RWPE1 (cell line): ENCODE measurements at regions not wholly inside any gene's neighbourhood (a gene's known extent, or its start where the extent isn't known, plus 50 kb on each side); places are given as distances from the start of the nearest gene placed in this dataset.

Source experiments
- CTCF ChIA-PET: fragments of 350-600 bp; sonication (Branson Sonifier 250); formaldehyde crosslinking; extraction: SDS; loops from one replicate; lab custom pipeline; 2021; lab: Yijun Ruan, JAX
- POLR2A ChIA-PET: fragments of 400-600 bp; formaldehyde crosslinking; extraction: SDS; loops from one replicate; lab custom pipeline; 2020; ENCODE audit warnings: antibody characterized with exemption; ENCODE audit not compliant: low non-redundant PET; lab: Yijun Ruan, JAX
- DNase-seq: peaks from one replicate; pipeline ENCODE4 v3.0.0; 2012; ENCODE audit warnings: low spot score
- H3K27ac ChIP-seq: fragments of 450-650 bp; 2 replicates; pipeline ENCODE4 v1.5.1; 2017
- TF ChIP-seq, protein P1 (sequence below): fragments of 450-650 bp; conservative IDR thresholded peaks from 2 replicates; pipeline ENCODE4 v1.5.1; 2017; ENCODE audit warnings: low read depth, mild to moderate bottlenecking

DNA sequence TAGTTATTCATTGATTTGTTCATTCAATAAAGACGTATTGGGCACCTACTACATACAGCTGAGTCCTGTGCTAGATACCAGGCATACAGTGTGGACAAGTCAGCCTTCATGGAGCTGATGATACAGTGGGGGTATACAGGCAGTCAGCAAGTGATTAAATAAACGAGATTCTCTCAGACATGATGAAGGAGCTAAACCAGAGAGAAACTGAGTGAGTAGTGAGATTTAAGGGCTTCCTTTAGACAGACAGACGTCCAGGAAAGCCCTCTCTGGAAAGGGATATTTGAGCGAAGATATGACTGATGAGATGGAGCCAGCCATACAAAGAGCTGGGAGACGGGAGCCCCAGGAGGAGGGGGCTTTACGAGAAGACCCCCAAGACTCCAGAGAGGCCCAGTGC, 122.6 kb upstream of the MYCN start:
- TF ChIP-seq, protein P1, sequence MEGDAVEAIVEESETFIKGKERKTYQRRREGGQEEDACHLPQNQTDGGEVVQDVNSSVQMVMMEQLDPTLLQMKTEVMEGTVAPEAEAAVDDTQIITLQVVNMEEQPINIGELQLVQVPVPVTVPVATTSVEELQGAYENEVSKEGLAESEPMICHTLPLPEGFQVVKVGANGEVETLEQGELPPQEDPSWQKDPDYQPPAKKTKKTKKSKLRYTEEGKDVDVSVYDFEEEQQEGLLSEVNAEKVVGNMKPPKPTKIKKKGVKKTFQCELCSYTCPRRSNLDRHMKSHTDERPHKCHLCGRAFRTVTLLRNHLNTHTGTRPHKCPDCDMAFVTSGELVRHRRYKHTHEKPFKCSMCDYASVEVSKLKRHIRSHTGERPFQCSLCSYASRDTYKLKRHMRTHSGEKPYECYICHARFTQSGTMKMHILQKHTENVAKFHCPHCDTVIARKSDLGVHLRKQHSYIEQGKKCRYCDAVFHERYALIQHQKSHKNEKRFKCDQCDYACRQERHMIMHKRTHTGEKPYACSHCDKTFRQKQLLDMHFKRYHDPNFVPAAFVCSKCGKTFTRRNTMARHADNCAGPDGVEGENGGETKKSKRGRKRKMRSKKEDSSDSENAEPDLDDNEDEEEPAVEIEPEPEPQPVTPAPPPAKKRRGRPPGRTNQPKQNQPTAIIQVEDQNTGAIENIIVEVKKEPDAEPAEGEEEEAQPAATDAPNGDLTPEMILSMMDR = no peak
- CTCF ChIA-PET = no interaction called here
- no peak overlapping the region for H3K27ac ChIP-seq
- POLR2A ChIA-PET = no interaction called here
- DNase-seq = no peak

DNA sequence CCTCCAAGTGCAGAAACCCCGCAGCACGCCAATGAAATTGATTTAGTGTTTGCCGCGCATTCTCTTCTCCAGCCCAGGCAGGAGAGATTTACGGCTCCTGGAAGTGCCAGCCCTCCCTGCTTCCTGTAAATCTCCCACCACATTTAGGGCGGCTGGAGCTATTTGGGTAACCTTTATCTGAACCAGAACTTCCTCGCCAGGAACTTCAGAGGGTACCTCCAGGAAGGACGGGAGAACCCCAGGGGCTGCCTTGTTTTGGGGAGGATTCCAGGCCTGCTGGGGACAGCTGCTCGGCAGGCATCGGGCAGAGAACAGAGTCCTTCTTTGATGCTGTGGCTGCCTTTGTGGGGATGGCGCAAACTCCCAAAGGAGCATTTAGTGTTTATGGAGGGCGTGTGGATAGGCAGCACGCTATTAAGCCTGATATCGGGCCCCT, 122.0 kb upstream of the MYCN start:
- ChIA-PET POLR2A (no interaction called here), CTCF (no interaction called here)
- TF ChIP-seq, protein P1 = no peak
- no peak for DNase-seq
- no peak overlapping the region for H3K27ac ChIP-seq

DNA sequence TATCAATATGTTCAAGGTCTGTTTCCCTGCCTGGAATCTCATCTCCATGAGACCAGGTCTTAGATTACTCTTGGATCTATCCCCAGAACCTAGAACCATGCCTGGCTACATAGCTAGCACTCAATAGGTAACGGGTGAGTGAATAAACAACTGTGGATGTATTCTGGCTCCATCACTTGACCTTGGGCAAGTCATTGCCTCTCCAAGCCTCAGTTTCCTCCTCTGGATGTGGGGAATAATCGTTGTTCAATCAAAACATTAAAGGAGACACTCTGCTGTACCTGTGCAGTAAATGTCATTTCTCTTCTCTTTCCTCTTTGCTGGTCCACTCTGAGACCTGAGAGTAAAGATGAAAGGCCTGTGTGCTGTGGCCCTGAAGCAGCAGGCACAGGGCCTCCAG, 121.5 kb upstream of the MYCN start:
- no peak overlapping the region for H3K27ac ChIP-seq
- ChIA-PET CTCF (no interaction called here), POLR2A (no interaction called here)
- no peak for DNase-seq
- TF ChIP-seq, protein P1 = no peak

DNA sequence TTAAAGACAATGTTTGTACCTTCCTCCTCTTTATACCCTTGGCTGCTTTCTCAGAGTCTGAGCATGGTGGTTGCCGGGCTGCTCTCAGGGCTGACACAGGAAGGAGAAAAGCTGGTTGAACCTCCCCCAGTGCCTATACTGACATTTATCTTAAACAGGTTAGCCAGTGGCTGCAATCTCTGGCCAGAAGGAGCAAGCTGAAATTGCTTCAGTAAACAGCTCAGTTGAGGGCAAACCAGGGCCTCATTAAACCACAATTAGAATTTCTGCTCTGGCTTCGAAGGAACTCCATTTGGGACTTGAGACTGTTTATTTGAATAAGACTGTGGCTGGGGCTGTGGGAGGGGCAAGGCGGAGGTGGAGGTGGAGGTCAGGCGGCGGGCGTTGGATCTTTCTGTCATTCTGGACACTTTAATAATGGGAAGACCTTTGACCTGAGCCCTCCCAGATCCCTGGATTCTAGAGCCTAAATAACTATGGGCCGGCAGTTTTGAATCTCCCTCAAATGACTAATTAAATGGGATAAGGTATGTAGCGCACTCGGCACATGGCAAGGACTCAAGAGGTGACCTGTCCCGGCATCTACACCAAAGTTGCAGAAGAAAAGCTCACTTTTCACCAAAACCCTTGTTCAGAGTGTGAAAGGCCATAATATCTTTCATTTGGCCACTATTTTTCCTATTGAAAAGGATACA, 120.6 kb upstream of the MYCN start:
- CTCF ChIA-PET = no interaction called here
- no peak overlapping the region for H3K27ac ChIP-seq
- POLR2A ChIA-PET = no interaction called here
- TF ChIP-seq, protein P1 = no peak
- DNase-seq = no peak

DNA sequence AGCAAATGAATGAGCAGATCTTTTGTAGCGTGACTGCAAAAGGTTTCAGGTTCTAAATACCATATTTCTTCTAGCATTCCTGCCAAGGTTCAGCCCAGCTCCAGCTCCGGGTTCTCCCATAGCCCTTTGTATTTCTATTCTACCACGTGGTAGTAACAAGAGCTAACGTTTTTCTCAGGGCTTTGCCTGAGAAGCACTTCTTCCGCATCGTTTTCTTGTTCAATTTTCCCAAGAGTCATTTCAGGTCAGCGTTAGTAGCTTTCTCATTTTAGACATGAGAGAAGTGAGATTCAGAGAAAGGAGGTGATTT, 120.1 kb upstream of the MYCN start:
- DNase-seq = no peak
- ChIA-PET POLR2A (no interaction called here), CTCF (no interaction called here)
- no peak overlapping the region for H3K27ac ChIP-seq
- TF ChIP-seq, protein P1 = no peak

DNA sequence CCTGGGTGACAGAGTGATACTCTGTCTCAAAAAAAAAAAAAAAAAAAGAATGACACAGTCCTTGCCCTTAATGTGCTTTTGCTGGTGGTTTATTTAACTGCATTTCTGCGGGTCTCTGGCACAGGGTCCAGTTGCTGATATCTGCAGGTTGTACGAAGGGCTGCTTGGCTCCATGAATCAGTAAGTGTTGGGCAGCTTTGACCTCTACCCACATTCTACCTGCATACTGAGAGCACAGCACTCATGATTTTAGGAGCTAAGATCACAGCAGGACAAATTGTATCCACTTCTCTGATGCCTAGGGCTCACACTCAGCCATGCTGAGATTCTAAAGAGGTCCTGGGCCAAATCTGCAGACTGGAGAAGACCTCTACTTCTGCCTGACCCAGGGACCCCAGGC, 119.4 kb upstream of the MYCN start:
- no peak for DNase-seq
- POLR2A ChIA-PET = no interaction called here
- TF ChIP-seq, protein P1 = no peak
- no peak overlapping the region for H3K27ac ChIP-seq
- CTCF ChIA-PET = no interaction called here
